GM21390 (cell line): ENCODE measurements at regions not wholly inside any gene's neighbourhood (a gene's known extent, or its start where the extent isn't known, plus 50 kb on each side); places are given as distances from the start of the nearest gene placed in this dataset.
"Not testable (repeated sequence)": the region's sequence is repeated elsewhere in the genome, so short reads cannot be mapped to it uniquely, and the experiment has no call there.

ENCODE experiments used
- ATAC-seq: cut with Tn5 transposase; IDR thresholded peaks from one replicate; pipeline ENCODE4 v1.9.1; 2021; ENCODE audit not compliant: unreplicated experiment

DNA sequence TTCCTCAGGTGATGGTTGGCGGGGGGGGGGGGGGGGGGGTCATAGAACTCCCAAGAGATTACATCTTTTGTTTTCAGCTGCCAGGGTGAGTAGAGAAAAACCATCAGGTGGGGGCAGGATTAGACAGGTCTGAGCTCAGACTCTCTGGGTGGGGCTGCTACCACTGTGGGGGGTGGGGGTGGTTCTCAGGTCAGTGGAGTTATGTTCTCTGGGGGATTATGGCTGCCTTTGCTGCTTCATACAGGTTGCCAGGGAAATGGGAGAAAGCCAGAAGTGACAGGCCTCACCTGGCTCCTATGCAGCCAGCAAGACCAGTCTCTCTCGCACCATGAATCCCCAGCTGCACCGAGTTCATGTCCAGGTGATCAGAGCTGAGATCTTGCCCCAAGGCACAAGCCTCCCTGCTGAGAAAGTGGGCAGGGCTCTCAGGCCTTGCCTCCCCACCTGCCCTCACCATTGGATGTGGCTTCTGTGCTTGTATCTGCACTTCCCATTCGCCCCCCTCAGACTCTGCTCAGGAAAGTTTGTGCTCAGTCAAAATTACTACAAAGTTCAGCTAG is 828.1 kb downstream of the MCTP2 start:
- no peak for ATAC-seq

DNA sequence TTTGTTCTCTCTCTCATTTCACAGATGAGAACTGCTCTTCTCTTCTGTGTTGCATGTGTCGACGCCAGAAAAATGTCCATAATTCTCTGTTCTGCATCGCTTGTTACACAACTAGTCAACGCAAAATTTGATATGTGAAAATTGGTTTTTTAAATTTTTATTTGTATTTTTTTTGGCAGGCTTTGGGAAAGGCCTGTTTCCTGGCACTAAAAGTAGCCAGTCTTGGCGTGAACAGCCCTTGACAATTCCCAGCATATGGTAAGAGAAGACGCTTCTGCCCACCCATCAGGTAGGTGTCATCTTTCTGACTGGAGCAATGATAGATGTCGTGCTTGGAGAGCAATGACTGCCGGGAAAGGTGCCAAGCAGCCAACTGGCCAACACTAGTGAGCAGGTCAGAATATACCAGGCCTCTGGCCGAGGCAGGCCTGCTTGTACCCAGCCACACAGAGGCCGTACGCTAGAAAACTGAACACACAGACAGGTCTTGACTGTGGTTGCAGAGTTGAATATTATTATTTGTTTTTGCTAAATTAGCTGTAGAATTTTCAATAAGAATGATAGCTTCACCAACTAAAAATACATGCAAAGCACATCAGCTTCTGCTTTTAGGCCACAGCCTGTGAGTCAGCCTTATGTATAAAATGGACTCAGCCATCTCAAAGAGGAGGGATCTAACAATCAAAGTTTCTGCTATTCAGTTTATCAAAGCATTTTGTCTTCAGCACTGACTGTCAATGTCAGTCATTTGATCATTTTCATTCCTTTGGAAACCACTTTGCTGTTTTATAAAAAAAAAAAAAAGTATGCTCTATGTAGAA is 837.5 kb downstream of the MCTP2 start:
- no peak for ATAC-seq

DNA sequence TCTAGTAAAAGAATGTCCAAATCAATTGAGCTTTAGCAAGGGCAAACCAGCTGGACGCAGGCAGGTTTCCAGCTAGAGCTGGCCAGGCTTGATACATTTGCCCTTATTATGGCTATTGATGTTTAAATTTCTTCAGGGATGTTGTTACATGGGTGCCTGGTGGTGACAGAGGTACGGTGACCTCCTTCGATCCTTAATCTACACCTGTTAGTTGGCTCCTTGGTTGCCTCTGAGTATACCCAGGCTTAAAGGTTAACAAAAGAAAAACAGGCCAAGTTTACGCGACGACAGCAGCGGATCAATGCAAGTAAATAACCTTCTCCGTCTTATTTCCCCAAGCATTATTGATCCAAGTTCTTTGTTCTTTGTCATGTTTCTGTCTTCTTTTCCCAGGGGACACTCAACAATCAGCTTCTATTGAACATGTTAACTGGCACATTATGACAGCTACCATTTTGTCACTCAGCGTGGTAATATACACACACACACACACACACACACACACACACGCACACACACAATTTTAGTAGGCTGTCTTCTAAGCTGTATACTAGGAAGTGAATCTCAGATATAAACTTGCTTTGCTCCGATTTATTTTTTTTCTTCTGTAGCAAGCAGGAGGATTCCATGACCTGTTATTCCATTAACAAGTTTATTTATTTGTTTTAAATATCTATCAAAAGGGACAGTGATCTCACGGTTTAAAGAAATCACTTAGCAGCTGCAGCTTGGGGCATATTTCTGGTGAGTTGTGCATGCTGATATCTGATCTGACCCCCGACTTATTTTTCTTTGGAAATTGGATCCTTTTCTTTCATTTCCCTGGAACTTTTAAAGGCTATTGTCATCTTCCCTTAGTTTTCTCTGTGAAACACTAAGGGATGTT is 844.7 kb downstream of the MCTP2 start:
- ATAC-seq = no peak

DNA sequence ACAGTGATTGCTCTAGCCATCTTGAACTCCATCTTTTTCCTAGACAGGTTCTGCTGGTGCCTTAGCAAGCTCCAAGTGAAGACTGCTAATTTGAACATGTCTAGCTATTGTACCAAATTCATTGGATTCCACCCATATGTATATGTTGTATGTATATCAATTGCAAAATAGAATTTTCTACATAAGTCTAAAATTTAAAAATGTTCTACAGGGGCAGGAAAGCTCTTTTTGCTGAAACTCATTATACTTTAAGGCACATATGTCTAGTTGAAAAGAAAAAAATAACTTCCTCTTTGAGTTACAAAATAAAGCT is 845.3 kb downstream of the MCTP2 start:
- ATAC-seq = no peak

DNA sequence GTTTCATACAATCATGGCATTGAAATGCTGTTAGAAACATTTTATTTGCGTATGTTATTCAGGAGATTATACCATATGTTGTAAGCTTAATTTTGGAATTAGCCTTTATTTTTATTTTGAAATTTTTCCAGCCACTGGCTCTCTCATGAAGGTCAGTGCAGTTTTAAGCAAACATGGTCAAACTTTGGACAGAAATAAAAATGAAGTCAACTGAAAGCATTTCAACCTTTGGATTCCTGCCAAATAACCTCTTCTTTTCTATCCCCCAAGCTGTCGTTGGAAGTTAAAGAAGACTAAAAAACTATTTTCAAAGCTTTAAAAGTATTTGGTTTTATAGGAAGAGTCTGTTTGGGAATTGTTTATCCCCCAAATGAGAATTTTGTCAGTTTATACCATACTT is 846.6 kb downstream of the MCTP2 start:
- ATAC-seq = no peak

DNA sequence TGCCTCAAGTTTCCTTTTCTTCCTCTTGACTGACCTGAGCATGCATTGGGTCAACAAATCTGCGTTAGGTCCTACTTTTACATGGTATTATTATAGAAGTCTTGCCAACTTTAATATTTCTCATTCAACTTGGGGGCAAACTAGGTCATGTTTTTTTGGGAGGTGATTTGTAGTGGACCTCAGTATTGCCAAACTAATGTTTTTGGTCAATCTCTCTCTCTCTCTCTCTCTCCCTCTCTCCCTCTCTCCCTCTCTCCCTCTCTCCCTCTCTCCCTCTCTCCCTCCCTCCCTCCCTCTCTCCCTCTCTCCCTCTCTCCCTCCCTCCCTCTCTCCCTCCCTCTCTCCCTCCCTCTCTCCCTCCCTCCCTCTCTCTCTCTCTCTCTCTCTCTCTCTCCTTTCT is 848.9 kb downstream of the MCTP2 start:
- not testable (repeated sequence) for ATAC-seq

DNA sequence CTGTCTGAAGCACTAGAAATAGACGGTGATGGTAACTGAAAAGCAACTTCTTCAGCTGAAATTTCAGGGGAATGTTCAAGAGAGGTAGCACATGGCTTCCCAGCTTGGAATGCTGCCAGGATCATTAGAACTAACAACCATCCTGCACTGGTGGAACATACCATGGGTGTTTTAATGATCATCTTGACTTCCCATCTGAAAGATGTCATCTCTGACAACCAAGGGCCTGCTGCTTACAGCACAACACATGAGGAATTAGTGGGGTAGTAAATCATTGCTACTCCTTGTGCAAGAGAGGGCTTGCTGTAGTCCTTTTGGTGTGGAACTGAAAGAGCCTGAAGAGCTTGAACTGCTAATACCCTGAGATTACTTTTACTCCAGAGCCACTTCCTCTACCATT is 853.7 kb downstream of the MCTP2 start:
- ATAC-seq = no peak

DNA sequence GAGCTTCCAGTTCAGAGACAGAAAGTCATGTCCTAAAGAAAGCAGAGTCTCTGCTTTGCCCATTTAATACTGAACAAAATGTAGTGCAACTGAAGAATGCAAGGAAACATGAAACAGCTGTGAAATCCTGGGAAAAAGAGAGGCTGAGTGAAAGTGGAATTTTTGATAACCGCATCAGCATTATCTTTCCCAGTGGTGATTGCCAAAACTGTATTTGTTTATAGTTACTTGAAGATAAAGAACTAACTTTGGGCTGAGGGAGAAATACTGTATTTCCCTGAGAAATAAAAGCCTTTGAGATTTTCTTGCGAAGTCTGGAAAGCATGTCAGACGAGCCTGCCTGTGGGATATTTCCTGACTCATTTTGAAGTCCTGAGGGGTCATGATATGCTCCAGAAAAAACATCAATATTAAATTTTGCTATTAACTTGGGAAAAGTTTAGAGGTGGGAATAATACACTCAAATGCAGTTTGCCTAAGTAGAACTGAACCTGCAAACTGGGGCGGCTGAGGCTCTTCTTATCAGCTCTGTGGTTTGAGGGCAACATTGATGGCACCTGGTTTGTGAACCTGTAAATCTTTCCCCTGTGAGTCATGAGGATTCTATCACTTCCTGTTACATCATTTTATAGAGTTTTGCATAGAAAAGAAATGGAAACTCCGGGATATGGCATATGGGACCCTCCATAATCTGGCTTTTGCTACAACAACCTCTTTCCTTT is 855.3 kb downstream of the MCTP2 start:
- ATAC-seq = no peak

DNA sequence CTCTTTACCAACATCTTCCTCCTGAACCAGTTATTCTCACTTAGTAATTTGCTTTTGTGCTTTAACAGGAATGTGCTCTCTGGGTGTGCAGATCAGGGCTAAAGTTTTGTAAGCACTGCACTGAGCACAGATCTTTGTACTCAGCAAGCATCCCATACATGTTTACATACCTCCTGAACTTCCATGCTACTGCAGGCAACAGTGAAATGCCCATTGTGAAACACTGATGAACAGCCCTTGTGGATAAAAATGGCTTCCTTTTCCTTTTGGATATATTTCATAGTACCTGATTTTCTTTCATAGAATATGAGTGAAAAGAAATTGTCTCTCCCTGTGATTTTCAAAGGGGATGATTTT is 855.9 kb downstream of the MCTP2 start:
- ATAC-seq = no peak

DNA sequence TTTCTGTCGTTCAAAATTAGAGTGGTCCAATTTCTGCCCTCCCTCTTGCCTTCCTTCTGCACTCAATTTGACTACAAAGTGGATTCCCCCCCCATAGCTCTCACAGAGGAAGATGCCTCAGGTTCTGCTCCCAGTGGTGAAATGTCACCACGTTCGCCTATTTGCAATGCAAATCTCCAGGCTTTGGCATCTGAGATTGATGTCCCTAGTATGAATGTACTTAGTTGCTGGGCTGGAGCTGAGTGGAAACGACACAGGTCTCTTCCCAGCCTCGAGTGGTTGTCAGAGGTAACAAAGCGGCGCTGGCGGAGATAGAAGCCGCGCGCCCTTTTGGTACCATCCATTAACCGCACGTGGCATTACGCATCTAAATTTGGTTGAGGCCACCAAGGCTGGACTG is 860.1 kb downstream of the MCTP2 start:
- no peak for ATAC-seq

DNA sequence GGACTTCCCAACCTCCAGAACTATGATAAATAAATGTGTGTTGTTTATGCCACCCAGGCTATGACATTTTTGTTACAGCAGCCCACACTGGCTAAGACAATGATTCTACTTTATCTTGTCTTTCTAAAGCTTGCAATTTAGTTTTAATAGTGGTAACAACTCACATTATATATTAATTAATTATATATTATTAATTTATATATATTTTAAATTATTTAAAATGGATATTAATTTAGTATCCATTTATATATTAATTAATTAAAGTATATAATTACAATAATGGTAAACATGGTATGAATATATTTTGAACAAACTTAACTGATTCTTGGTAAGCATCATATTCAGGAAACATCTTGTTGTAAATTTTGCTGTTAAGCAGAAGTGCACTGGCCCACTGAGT is 863.9 kb downstream of the MCTP2 start:
- ATAC-seq = no peak

DNA sequence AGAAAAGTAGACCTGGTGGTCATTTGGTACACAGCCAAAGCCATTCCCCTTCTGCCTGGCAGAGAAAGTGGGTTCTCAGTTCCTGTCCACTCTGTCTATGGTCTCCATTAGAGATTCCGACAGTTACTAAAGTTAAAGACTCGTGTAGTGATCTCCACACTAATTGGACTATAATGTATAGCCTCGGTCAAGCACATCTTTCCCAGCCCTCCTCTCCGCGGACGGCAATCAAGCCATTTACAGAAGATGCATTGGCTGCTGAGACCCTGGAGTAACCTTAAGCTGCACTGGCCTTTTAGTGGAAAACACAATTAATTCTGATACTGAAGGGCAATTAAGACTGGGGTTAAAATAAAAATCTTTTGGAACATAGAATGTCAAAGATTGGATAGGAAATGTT is 865.3 kb downstream of the MCTP2 start:
- ATAC-seq = no peak

DNA sequence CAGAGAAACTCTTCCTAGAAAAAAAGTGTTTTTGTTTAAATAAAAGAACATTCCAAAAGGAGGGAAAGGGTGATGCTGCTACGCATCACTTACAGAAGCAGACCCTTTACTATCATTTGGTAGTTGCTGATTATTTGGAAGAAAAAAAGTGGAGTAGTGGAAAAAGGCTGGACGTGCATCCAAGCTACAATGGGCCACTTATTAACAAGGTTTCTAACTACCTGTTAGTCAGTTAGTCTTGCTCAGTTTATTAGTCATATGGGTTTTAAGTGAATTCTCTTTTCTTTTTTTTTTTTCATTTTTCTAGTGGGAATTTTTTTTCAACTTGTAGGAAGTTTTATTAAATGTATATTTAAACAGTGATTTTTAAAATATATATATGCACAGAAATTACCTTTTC is 866.0 kb downstream of the MCTP2 start:
- no peak for ATAC-seq

DNA sequence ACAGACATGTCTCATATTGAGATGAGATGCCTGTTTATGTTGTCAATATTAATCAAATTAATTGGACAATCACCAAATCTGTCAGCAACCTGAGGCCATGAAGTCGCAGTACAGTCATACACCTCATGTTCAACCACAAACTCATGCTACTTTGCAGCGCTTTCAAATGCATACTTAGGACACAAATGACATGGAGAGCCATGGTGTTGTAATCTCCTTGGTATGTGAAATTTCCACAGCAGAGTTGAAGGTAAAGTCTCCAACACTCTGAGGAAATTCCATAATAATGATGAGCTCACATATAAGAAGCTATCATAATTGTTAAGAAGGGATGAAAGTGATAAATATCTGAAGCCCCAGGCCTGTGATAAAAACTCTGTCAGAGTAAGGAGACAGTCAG is 873.9 kb downstream of the MCTP2 start:
- no peak for ATAC-seq

DNA sequence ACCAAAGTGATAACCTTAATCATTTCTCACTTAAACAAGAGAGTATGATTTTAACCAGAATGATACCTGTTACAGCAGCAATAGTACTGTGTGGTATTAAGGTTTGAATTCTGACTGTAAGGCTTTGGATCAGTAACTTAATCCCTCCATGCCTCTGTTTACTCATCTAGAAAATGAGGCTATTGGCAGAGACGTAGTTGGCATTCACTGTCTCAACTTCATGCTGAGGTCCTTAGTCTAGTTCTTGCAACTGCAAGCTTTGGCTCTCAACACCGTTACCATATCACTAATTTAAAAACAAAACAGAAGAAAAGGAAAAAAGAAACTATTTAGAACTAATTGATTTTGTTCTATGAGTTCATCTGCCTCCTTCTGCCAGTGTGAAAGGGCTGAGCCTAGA is 875.4 kb downstream of the MCTP2 start:
- no peak for ATAC-seq

DNA sequence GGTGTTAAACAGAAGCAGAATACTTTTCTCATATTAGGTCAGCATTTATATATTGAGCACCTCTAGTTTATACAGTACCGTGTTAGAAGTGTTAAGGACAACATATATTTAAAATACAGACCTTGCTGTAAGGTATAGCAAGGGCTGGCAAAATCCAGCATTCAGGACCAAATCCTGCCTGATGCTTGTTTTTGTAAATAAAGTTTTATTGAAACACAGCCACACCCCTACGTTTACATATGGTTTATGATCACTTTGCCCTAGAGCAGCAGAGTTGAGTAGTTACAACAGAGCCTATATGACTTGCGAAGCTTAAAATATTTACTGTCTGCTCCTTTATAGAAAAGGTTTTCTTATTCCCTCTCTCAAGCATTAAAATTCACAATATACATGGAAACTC is 877.3 kb downstream of the MCTP2 start:
- ATAC-seq = no peak

DNA sequence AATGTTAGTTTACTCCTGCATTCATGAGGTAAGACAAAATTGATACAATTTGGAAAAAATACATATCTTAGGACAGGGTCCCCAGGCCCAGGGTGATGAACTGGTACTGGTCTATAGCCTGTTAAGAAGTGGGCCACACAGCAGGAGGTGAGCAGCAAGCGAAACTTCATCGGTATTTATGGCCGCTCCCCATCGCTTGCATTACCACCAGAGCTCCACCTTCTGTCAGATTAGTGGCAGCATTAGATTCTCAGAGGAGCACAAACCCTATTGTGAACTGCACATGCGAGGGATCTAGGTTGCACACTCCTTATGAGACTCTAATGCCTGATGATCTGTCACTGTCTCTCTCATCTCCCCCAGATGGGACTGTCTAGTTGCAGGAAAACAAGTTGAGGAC is 880.6 kb downstream of the MCTP2 start:
- no peak for ATAC-seq

DNA sequence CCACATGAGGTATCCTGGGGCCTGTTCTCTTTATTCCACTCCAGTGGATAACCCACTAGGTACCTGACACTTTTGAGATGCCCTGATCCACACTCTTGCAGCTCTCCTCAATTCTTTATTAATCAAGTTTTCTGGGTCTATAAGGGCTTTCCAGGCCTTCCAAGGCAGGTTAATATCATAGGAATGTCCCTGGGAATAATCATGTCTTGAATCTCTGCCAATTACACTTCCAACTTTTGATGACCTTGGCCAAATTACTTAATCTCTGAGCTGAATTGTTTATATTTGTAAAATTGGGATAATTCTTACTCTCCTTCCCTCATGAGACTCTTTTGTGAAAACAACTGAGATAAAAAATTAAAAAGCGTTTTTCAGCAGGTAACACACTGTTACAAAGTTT is 881.7 kb downstream of the MCTP2 start:
- no peak for ATAC-seq

DNA sequence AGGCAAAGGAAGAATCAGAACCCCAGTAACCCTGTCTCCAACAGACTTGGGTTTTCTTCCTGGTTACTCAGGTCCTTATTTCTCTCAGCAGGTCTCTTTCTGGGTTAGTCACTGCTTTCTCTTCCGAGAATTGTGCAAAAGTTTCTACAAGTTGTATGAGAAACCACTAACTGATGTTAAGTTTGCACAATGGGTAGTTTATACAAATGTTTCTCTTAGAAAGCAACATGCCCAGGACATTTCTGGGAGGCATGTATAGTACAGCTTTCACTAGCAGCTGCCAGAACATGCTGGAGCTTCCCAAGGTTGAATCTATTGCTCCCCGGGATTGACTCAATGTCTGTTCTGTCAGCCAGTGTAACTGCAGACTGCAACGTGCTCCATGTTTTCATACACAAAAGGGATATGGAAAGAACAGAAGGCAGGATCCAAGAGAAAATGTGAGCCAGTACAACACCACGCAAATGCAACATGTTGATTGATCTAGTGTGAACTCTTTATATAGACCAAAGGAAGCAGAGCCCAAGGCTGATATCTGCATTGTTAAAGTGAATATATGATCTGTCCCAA is 887.8 kb downstream of the MCTP2 start:
- ATAC-seq = no peak

DNA sequence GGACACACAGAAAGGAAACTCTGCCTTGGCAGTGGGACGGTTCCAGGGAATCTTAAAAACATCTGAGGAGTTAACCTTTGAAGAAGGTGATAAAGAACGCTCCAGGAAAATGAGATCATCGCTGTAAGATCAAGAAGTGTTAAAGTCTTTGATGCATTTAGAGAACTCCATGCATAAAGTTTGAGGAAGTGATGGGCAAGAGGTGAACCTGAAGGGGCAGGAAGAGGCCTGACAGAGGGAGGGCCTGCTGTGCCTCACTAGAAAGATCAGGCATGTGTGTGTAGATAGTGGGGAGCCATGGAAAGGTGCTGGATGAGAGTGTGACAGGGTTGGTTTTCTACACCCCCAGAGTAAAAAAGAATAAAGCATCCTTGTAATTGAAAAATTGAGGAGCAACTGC is 889.2 kb downstream of the MCTP2 start:
- no peak for ATAC-seq

DNA sequence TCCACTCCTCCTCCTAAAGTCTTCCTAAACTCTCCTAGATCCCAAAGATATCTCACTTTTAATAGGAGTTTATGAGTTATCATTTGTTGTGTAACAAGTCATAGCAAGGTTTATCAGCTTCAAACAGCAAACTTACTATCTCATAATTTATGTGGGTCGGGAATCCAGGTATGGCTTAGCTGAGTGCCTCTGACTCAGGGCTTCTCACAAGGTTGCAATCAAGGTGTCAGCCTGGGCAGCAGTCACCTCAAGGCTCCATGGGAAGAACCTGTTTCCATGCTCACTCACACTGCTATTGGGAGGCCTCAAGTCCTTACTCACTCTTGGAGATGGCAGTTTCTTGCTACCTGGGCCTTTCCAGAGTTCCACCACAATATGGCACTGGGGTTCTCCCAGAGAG is 889.8 kb downstream of the MCTP2 start:
- no peak for ATAC-seq
